ENCODE measurements at regions not wholly inside any gene's neighbourhood (a gene's known extent, or its start where the extent isn't known, plus 50 kb on each side); places are given as distances from the start of the nearest gene placed in this dataset.
"Not testable (repeated sequence)": the region's sequence is repeated elsewhere in the genome, so short reads cannot be mapped to it uniquely, and the experiment has no call there.

- no peak for DNase-seq
These were observed 109.3 kb downstream of the THBS2 start for GRCh38 chr6:169144356-169144755.

- no peak for DNase-seq
These were observed 111.2 kb downstream of the THBS2 start for GRCh38 chr6:169142538-169142844.

GRCh38 chr6:169141671-169142537, 111.7 kb downstream of the THBS2 start:
- no peak for DNase-seq

- DNase-seq = no peak
These were observed 112.6 kb downstream of the THBS2 start for GRCh38 chr6:169140986-169141495.

GRCh38 chr6:169139179-169139971, 114.3 kb downstream of the THBS2 start:
- DNase-seq = no peak

GRCh38 chr6:169132352-169132940, 121.2 kb downstream of the THBS2 start:
- DNase-seq = no peak

- DNase-seq = no peak
These were observed 122.3 kb downstream of the THBS2 start for GRCh38 chr6:169131390-169131789.

- no peak for DNase-seq
These were observed 123.5 kb downstream of the THBS2 start for GRCh38 chr6:169130113-169130512.

- DNase-seq = no peak
These were observed 132.6 kb downstream of the THBS2 start for GRCh38 chr6:169121013-169121412.

- DNase-seq = no peak
These were observed 134.0 kb downstream of the THBS2 start for GRCh38 chr6:169119669-169120068.

- DNase-seq = no peak
These were observed 135.3 kb downstream of the THBS2 start for GRCh38 chr6:169118346-169118830.

- no peak for DNase-seq
These were observed 136.0 kb downstream of the THBS2 start for GRCh38 chr6:169117663-169118062.

GRCh38 chr6:169115632-169116031, 138.0 kb downstream of the THBS2 start:
- DNase-seq = no peak

GRCh38 chr6:169114632-169115031, 139.0 kb downstream of the THBS2 start:
- DNase-seq = not testable (repeated sequence)

GRCh38 chr6:169112483-169113320, 140.9 kb downstream of the THBS2 start:
- DNase-seq = no peak

- no peak for DNase-seq
These were observed 142.4 kb downstream of the THBS2 start for GRCh38 chr6:169111203-169111602.

- DNase-seq = no peak
These were observed 144.0 kb downstream of the THBS2 start for GRCh38 chr6:169109411-169110220.

- no peak for DNase-seq
These were observed 144.9 kb downstream of the THBS2 start for GRCh38 chr6:169108753-169109152.

GRCh38 chr6:169106176-169106575, 147.5 kb downstream of the THBS2 start:
- DNase-seq = no peak

GRCh38 chr6:169101981-169102380, 151.7 kb downstream of the THBS2 start:
- DNase-seq = no peak

All from occipital lobe (tissue), 1 donor.